Limb (tissue), 2 donors: ENCODE measurements at regions not wholly inside any gene's neighbourhood (a gene's known extent, or its start where the extent isn't known, plus 50 kb on each side); places are given as distances from the start of the nearest gene placed in this dataset.

Experiments
- DNase-seq, 2 donors: peaks; one replicate each; pipeline ENCODE4 v3.0.0-alpha.2; 2016; ENCODE audit errors: extremely low spot score in 2 of 2

DNA sequence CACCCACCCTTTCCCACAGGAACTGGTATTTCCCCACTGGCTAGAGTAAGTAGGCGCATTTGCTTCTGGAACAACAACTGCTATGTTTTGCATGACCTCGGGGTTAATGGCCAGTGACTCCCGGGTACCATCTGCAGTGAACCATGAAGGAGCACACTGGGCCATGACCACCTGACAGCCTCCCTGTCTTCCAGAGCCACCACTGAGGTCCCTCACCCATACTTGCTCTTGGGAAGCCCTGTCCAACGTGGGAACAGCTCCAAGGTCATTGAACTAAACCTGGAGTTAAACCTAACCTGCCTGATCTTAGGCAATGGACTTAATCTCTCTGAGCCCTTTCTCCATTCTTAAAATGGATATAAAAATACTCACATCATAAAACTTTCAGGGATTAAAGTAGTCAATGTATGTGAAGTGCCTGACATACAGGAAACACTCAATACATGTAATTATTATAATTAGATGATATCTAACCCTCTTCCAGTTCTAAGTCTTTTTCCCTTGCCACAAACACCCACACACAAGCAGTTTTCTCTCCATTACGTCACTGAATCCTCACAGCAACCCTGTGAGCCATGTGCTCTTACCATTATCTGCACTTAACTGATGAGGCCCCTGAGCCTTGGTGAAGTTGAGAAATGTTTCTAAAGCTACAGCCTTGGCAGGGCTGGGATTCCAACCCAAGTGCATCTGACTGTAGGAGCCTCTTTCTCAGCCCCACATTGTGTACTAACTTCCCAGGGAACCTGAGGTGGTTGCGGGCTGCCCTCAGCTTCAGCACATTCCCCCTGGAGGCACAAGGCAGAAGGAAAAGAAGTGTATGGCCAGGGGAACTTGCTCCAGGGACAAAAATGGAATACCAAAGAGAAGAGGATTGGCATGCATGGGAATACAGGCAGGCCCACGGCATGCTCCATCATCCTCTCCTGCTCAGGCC lies 74.5 kb upstream of the NCAM1 start:
- no peak for DNase-seq

DNA sequence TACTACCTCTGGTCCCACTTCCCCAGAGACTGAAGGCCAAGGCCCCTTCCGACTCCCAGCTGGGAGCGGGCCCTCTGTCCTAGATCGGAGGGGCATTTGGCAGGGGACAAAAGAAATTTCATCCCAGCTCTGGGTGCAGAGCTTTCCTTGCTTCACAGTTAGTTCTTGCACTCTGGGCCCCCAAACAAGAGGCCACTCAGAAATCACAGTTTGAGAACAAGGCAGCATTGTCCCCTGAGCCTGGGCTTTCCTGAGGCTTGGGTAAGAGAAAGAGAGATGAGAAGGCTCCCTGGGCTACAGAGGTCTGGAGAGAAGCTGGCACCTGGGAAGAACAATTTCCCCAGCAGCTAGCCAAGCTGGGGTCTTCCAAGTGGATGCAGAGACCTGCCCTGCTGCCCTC lies 71.8 kb upstream of the NCAM1 start:
- DNase-seq, result no peak

DNA sequence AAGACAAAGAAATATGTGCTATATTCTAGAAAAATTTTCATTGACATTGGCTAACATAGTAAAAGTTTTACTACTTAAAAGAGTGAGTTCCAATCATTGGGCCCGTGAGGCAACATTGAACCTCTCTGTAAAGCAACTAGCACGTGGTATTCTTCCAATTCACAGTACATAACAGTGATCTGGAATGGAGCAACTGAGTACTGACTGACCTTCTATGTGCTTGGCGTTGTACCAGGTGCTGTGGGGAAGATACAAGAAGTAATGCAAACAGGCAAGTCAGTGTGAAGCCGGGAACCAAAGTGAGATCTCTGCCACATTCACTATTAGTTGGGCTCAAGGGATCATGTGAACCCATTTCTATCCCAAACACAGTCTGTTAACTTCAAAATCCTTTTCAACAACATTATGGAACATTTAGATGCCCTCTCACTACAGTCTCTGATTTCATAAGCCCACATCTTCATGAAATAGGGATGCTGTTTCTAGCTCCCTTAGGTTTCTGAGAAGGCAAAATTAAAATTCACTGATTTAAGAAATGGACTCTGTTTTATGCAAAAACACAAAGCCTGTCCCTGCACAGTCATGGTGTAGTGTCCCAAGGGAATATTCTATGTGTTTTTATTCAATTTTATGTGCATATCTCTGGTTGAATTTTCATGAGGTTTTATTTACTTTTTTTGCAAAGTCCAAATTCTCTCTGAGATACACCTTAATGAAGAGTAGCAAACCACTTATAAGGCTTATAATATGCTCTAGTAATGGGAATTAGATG lies 61.8 kb upstream of the NCAM1 start:
- DNase-seq, result no peak

DNA sequence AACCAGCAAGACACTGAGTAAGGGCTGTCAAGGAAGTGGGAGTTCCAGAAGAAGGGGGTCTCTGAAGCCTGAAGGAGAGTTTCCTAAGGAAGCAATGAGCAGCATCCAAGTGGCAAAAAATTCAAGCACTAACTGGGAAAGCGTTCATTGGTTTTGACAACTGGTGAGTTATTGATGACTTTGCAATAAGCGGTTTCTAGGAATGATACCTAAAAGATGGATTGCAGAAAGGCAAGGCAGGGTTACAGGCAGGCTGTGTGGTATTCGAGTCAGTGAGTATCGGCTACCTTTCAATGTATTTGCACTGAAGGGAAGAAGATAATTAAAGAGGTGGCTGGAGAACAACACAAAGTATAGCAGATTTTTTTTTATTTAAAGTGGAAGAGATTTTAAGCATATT lies 59.3 kb upstream of the NCAM1 start:
- no peak for DNase-seq

DNA sequence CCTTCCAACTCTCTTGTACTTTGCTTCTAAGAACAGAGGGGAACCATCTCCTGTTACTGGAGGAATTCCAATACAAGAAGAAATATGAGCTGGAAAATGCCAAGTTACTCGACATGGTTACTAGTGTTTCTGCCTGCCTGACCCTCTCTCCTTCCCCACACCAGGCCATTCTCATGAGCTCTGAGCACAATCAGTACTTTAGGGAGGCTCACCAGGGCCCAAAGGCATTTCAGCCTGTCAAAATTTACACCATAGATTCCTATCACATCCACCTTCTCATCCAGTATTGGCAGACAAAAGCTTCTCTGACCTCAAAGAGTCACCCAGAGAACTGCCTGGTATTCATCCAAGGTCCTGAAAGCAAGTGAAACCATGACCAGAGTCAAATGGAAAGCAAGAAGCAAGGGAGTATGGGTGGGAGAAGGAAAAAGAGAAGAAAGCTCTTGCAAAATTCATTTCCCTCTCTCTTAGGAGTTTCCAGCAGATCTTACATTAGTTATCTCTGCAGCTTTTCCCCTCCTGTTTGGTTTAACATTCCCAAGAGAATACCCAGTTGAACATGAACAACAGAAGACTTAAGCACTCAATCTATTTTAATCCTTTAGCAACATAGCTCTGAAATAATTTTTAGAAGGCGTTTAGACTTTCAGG lies 58.7 kb upstream of the NCAM1 start:
- no peak for DNase-seq

DNA sequence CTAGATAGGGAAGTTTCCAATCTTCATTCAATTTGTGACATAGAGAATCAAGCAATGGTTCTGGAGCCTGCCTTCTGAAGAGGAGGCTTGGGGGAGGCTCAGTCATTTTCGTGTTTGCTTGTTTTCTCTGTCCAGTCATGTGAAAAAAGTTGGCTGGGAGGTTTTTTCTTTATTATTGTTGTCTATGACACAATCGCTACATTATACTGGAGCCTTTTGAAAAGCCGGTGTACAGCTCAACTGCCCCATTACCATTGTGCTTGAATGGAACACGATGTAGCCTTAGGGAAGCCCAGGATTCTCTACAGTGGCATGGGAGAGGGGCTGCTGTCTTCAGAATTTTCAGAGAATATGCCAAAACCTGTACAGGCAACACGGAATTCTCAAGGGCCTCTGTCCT lies 57.9 kb upstream of the NCAM1 start:
- no peak for DNase-seq

DNA sequence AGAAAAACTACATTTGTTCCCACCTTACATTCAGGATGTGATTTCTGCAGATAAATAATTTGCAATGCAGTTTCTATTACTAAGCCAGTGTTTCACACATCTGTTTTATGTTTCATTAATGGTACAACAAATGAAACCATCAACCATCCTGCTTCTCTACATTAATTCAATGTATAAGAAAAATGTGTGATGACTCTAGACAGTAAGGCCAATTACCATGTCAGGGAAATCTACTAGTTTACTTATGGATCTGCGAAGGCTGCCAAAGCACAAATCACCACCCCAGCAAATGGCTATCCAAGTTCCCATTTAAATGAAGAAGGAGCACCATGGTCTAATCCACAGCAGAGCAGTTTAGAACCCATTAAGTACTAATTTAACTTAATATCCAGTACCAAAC lies 50.1 kb upstream of the NCAM1 start:
- no peak for DNase-seq
